Liver (tissue), 8 donors: ENCODE measurements at regions not wholly inside any gene's neighbourhood (a gene's known extent, or its start where the extent isn't known, plus 50 kb on each side); places are given as distances from the start of the nearest gene placed in this dataset.

ENCODE experiments used
- DNase-seq: peaks from one replicate; pipeline ENCODE4 v3.0.0-alpha.2; 2017; ENCODE audit warnings: low spot score
- H3K27ac ChIP-seq, 2 donors: one replicate each; pipeline ENCODE4 v1.7.0; 2013; ENCODE audit warnings: inconsistent platforms in 2 of 2, low read length in 2 of 2, control low read depth in 1 of 2, low read depth in 1 of 2, mild to moderate bottlenecking in 1 of 2
- H3K27me3 ChIP-seq, 4 donors: one replicate each; pipeline versions ENCODE4 v1.6.1 to v1.7.0; 2013; ENCODE audit warnings: low read length in 3 of 4, inconsistent platforms in 1 of 4, mild to moderate bottlenecking in 1 of 4, moderate library complexity in 1 of 4; ENCODE audit not compliant: control insufficient read depth in 4 of 4, insufficient read depth in 4 of 4
- H3K36me3 ChIP-seq, 4 donors: one replicate each; pipeline versions ENCODE4 v1.6.1 to v1.7.0; 2013; ENCODE audit warnings: low read length in 3 of 4, mild to moderate bottlenecking in 3 of 4, low read depth in 1 of 4, moderate library complexity in 1 of 4; ENCODE audit not compliant: control insufficient read depth in 4 of 4, insufficient read depth in 3 of 4
- H3K4me1 ChIP-seq, 4 donors: one replicate each; pipeline versions ENCODE4 v1.6.1 to v1.7.0; 2013; ENCODE audit warnings: low read length in 3 of 4, mild to moderate bottlenecking in 3 of 4, moderate library complexity in 1 of 4; ENCODE audit not compliant: control insufficient read depth in 4 of 4, insufficient read depth in 4 of 4
- H3K4me3 ChIP-seq, 3 donors: one replicate each; pipeline versions ENCODE4 v1.6.1 to v1.7.0; 2013; ENCODE audit warnings: low read length in 3 of 3, control low read depth in 1 of 3, low read depth in 1 of 3, mild to moderate bottlenecking in 1 of 3
- H3K9ac ChIP-seq, 2 donors: one replicate each; pipeline ENCODE4 v1.7.0; 2013; ENCODE audit warnings: low read length in 2 of 2, mild to moderate bottlenecking in 2 of 2, moderate library complexity in 2 of 2, control low read depth in 1 of 2, low read depth in 1 of 2
- H3K9me3 ChIP-seq, 4 donors: one replicate each; pipeline versions ENCODE4 v1.6.1 to v1.7.0; 2013; ENCODE audit warnings: low read length in 3 of 4; ENCODE audit not compliant: control insufficient read depth in 4 of 4
- EGR1 ChIP-seq, 2 donors: IDR thresholded peaks; 2 replicates each; pipeline ENCODE4 v1.6.1; 2016 to 2018; ENCODE audit warnings: antibody characterized with exemption in 2 of 2, low read depth in 2 of 2
- FOXA1 ChIP-seq: IDR thresholded peaks from 2 replicates; pipeline ENCODE4 v1.6.1; 2016; ENCODE audit warnings: antibody characterized with exemption
- FOXA2 ChIP-seq: IDR thresholded peaks from 2 replicates; pipeline ENCODE4 v1.6.1; 2016; ENCODE audit warnings: antibody characterized with exemption
- GABPA ChIP-seq, 2 donors: IDR thresholded peaks in 1 of 2; conservative IDR thresholded peaks in 1 of 2; 2 replicates each; pipeline ENCODE4 v1.6.1; 2016; ENCODE audit warnings: antibody characterized with exemption in 2 of 2, mild to moderate bottlenecking in 1 of 2, moderate library complexity in 1 of 2
- HNF4A ChIP-seq, 2 donors: conservative IDR thresholded peaks; 2 replicates each; pipeline ENCODE4 v1.6.1; 2016; ENCODE audit warnings: antibody characterized with exemption in 2 of 2, mild to moderate bottlenecking in 2 of 2
- HNF4G ChIP-seq: IDR thresholded peaks from 2 replicates; pipeline ENCODE4 v1.6.1; 2016; ENCODE audit warnings: antibody characterized with exemption
- JUND ChIP-seq, 2 donors: IDR thresholded peaks; 2 replicates each; pipeline ENCODE4 v1.6.1; 2016; ENCODE audit warnings: antibody characterized with exemption in 2 of 2
- NR2F2 ChIP-seq: IDR thresholded peaks from 2 replicates; pipeline ENCODE4 v1.6.1; 2016; ENCODE audit warnings: antibody characterized with exemption
- RAD21 ChIP-seq, 2 donors: IDR thresholded peaks; 2 replicates each; pipeline ENCODE4 v1.6.1; 2016; ENCODE audit warnings: antibody characterized with exemption in 2 of 2, mild to moderate bottlenecking in 2 of 2
- RXRA ChIP-seq, 2 donors: IDR thresholded peaks; 2 replicates each; pipeline ENCODE4 v1.6.1; 2017 to 2018; ENCODE audit warnings: antibody characterized with exemption in 2 of 2, mild to moderate bottlenecking in 1 of 2
- SP1 ChIP-seq: IDR thresholded peaks from 2 replicates; pipeline ENCODE4 v1.6.1; 2018; ENCODE audit warnings: antibody characterized with exemption, mild to moderate bottlenecking
- TAF1 ChIP-seq: conservative IDR thresholded peaks from 2 replicates; pipeline ENCODE4 v1.6.1; 2016; ENCODE audit warnings: antibody characterized with exemption, mild to moderate bottlenecking
- YY1 ChIP-seq: IDR thresholded peaks from 2 replicates; pipeline ENCODE4 v1.6.1; 2016; ENCODE audit warnings: antibody characterized with exemption, mild to moderate bottlenecking
- WGBS: extraction: QIAGEN DNeasy Blood & Tissue Kit; methylation state at CpG from one replicate; pipeline ENCODE4 v1.1.7; 2013; 5-methylcytosine and 5-hydroxymethylcytosine counted together
- TF ChIP-seq, protein P1 (sequence below): IDR thresholded peaks from 2 replicates; pipeline ENCODE4 v1.6.1; 2016; ENCODE audit warnings: antibody characterized with exemption
- TF ChIP-seq, protein P2 (sequence below): IDR thresholded peaks from 2 replicates; pipeline ENCODE4 v1.6.1; 2016; ENCODE audit warnings: antibody characterized with exemption
- TF ChIP-seq, protein P3 (sequence below): fragments of 150-350 bp; IDR thresholded peaks from 2 replicates; pipeline ENCODE4 v1.5.1; 2017; ENCODE audit warnings: improper control_type of control experiment, low read depth, low read length; ENCODE audit not compliant: missing input control
- TF ChIP-seq, protein P4 (sequence below): IDR thresholded peaks from 2 replicates; pipeline ENCODE4 v1.6.1; 2016; ENCODE audit warnings: antibody characterized with exemption
- TF ChIP-seq, protein P5 (sequence below): IDR thresholded peaks from 2 replicates; pipeline ENCODE4 v1.6.1; 2016; ENCODE audit warnings: antibody characterized with exemption, mild to moderate bottlenecking
- donor health status: healthy.
- donor health status: healthy.
- donor health status: healthy.
- donor health status: healthy.
- donor health status: healthy.

DNA sequence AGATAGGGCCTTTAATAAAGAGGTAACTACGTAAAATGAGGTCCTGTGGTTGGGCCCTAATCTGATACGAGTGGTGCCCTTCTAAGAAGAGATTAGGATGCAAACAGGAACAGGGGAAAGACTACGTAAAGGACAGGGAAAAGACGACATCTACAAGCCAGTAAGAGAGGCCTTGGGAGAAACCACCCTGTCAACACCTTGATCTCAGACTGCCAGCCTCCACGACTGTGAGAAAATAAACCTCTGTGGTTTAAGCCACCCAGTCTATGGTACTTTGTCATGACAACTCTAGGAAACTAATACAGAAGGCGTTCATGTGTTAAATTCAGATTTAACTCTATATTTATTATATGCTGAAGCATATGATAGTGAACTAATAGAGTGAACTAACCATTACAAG is 566.3 kb downstream of the UQCRFS1 start (continued):
- TF ChIP-seq, protein P1, sequence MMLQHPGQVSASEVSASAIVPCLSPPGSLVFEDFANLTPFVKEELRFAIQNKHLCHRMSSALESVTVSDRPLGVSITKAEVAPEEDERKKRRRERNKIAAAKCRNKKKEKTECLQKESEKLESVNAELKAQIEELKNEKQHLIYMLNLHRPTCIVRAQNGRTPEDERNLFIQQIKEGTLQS, result no peak
- TF ChIP-seq FOXA1 (no peak), TAF1 (no peak), YY1 (no peak), RAD21 (IDR thresholded peaks at IDR 0.05) (no peak)

DNA sequence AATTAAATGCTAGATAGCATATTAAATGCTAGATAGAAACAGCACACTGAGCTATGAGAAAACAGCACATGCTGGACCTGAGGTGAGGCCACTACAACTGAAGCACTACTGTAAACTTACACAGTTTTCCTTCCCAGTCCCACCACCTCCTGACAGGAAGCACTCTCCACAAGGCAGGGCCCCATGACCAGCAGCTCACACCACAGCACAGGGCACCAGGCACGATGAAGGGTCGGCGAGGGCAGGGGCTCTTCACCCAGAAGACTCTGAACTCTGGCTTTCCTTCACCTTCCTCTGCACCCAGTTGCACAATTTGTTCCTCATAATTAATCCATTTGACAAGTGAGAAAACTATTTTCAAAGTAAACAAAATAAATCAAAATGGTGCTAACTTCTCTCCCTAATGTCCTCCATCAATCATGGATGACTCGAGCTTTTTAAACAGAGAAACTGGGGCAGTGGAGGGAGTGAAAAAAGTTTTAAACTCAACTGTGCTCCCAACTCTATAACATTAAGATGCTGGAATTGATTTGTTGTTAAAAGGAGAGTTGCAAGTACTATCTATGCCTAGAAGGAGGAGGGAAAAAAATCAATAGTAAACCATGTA is 568.7 kb downstream of the UQCRFS1 start:
- WGBS, result 51% methylated on average over 4 of the region's 4 CpGs

More for the DNA sequence above, 568.7 kb downstream of the UQCRFS1 start:
- no peak overlapping the region for H3K4me3 ChIP-seq
- no peaks in the 10 kb centered on the region for H3K27me3 ChIP-seq
- no peak overlapping the region for H3K9ac ChIP-seq
- TF ChIP-seq, protein P2, sequence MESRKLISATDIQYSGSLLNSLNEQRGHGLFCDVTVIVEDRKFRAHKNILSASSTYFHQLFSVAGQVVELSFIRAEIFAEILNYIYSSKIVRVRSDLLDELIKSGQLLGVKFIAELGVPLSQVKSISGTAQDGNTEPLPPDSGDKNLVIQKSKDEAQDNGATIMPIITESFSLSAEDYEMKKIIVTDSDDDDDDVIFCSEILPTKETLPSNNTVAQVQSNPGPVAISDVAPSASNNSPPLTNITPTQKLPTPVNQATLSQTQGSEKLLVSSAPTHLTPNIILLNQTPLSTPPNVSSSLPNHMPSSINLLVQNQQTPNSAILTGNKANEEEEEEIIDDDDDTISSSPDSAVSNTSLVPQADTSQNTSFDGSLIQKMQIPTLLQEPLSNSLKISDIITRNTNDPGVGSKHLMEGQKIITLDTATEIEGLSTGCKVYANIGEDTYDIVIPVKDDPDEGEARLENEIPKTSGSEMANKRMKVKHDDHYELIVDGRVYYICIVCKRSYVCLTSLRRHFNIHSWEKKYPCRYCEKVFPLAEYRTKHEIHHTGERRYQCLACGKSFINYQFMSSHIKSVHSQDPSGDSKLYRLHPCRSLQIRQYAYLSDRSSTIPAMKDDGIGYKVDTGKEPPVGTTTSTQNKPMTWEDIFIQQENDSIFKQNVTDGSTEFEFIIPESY, result no peak
- TF ChIP-seq RXRA (IDR thresholded peaks at IDR 0.05) (no peak), FOXA1 (no peak), HNF4G (no peak), GABPA (IDR thresholded peaks at IDR 0.05 in 1 of 2, conservative IDR thresholded peaks at IDR 0.05 in 1 of 2) (no peak), NR2F2 (no peak), EGR1 (IDR thresholded peaks at IDR 0.05; ENCODE audit: low read depth in 2 of 2) (no peak), SP1 (no peak), RAD21 (IDR thresholded peaks at IDR 0.05) (no peak), FOXA2 (no peak), JUND (IDR thresholded peaks at IDR 0.05) (no peak), HNF4A (conservative IDR thresholded peaks at IDR 0.05) (no peak), YY1 (no peak), TAF1 (no peak)
- TF ChIP-seq, protein P1, result no peak
- TF ChIP-seq, protein P3, sequence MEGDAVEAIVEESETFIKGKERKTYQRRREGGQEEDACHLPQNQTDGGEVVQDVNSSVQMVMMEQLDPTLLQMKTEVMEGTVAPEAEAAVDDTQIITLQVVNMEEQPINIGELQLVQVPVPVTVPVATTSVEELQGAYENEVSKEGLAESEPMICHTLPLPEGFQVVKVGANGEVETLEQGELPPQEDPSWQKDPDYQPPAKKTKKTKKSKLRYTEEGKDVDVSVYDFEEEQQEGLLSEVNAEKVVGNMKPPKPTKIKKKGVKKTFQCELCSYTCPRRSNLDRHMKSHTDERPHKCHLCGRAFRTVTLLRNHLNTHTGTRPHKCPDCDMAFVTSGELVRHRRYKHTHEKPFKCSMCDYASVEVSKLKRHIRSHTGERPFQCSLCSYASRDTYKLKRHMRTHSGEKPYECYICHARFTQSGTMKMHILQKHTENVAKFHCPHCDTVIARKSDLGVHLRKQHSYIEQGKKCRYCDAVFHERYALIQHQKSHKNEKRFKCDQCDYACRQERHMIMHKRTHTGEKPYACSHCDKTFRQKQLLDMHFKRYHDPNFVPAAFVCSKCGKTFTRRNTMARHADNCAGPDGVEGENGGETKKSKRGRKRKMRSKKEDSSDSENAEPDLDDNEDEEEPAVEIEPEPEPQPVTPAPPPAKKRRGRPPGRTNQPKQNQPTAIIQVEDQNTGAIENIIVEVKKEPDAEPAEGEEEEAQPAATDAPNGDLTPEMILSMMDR, result no peak
- TF ChIP-seq, protein P4, sequence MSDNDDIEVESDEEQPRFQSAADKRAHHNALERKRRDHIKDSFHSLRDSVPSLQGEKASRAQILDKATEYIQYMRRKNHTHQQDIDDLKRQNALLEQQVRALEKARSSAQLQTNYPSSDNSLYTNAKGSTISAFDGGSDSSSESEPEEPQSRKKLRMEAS, result no peak
- TF ChIP-seq, protein P5, sequence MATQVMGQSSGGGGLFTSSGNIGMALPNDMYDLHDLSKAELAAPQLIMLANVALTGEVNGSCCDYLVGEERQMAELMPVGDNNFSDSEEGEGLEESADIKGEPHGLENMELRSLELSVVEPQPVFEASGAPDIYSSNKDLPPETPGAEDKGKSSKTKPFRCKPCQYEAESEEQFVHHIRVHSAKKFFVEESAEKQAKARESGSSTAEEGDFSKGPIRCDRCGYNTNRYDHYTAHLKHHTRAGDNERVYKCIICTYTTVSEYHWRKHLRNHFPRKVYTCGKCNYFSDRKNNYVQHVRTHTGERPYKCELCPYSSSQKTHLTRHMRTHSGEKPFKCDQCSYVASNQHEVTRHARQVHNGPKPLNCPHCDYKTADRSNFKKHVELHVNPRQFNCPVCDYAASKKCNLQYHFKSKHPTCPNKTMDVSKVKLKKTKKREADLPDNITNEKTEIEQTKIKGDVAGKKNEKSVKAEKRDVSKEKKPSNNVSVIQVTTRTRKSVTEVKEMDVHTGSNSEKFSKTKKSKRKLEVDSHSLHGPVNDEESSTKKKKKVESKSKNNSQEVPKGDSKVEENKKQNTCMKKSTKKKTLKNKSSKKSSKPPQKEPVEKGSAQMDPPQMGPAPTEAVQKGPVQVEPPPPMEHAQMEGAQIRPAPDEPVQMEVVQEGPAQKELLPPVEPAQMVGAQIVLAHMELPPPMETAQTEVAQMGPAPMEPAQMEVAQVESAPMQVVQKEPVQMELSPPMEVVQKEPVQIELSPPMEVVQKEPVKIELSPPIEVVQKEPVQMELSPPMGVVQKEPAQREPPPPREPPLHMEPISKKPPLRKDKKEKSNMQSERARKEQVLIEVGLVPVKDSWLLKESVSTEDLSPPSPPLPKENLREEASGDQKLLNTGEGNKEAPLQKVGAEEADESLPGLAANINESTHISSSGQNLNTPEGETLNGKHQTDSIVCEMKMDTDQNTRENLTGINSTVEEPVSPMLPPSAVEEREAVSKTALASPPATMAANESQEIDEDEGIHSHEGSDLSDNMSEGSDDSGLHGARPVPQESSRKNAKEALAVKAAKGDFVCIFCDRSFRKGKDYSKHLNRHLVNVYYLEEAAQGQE, result no peak
- no peak overlapping the region for H3K27ac ChIP-seq
- H3K36me3 ChIP-seq, result no peaks in the 10 kb centered on the region
- no peak for DNase-seq
- H3K9me3 ChIP-seq, result no peaks in the 10 kb centered on the region
- no peaks in the 10 kb centered on the region for H3K4me1 ChIP-seq
